Spleen (tissue), 11 donors: ENCODE measurements at regions not wholly inside any gene's neighbourhood (a gene's known extent, or its start where the extent isn't known, plus 50 kb on each side); places are given as distances from the start of the nearest gene placed in this dataset.
"Not testable (repeated sequence)": the region's sequence is repeated elsewhere in the genome, so short reads cannot be mapped to it uniquely, and the experiment has no call there.

Experiments used
- DNase-seq: peaks from one replicate; pipeline ENCODE4 v3.0.0-alpha.2; 2020
- H3K27ac ChIP-seq, 8 donors: fragments of 200-600 bp; sonication (generic) in 7 of 8; 1 replicate in 4 of 8; 2 replicates in 4 of 8; pipeline versions ENCODE4 v1.5.0 to v1.8.0; 2016 to 2021; ENCODE audit warnings: inconsistent platforms in 4 of 8, mild to moderate bottlenecking in 4 of 8, moderate library complexity in 1 of 8
- H3K27me3 ChIP-seq, 7 donors: fragments of 200-600 bp; sonication (generic) in 6 of 7; replicated peaks in 1 of 7; 1 replicate in 4 of 7; 2 replicates in 3 of 7; pipeline versions ENCODE4 v1.5.0 to v1.8.0; 2016 to 2021; ENCODE audit warnings: inconsistent platforms in 3 of 7, mild to moderate bottlenecking in 1 of 7
- H3K36me3 ChIP-seq, 6 donors: fragments of 200-600 bp; sonication (generic) in 5 of 6; 1 replicate in 4 of 6; 2 replicates in 2 of 6; pipeline versions ENCODE4 v1.5.0 to v1.8.0; 2016 to 2021; ENCODE audit warnings: inconsistent platforms in 2 of 6
- H3K4me1 ChIP-seq, 6 donors: fragments of 200-600 bp; sonication (generic) in 5 of 6; 1 replicate in 3 of 6; 2 replicates in 3 of 6; pipeline versions ENCODE4 v1.5.0 to v1.8.0; 2016 to 2021; ENCODE audit warnings: inconsistent platforms in 3 of 6
- H3K4me3 ChIP-seq, 8 donors: fragments of 200-600 bp; sonication (generic) in 7 of 8; 1 replicate in 4 of 8; 2 replicates in 4 of 8; pipeline versions ENCODE4 v1.5.0 to v1.8.0; 2016 to 2021; ENCODE audit warnings: inconsistent platforms in 4 of 8, mild to moderate bottlenecking in 4 of 8, moderate library complexity in 2 of 8
- H3K9me3 ChIP-seq, 8 donors: fragments of 200-600 bp; sonication (generic) in 7 of 8; 1 replicate in 4 of 8; 2 replicates in 4 of 8; pipeline versions ENCODE4 v1.5.0 to v1.8.0; 2016 to 2021; ENCODE audit warnings: inconsistent platforms in 4 of 8
- POLR2A ChIP-seq, 3 donors: fragments of 450-650 bp; IDR thresholded peaks; one replicate each; pipeline ENCODE4 v1.5.1; 2017; ENCODE audit warnings: antibody characterized with exemption in 3 of 3, mild to moderate bottlenecking in 1 of 3
- POLR2AphosphoS5 ChIP-seq, 3 donors: sonication (generic); formaldehyde crosslinking; IDR thresholded peaks; one replicate each; pipeline ENCODE4 v1.5.1; 2017; ENCODE audit warnings: antibody characterized with exemption in 3 of 3
- WGBS, 5 donors: extraction: QIAGEN DNeasy Blood & Tissue Kit in 3 of 5; methylation state at CpG; one replicate each; pipeline versions ENCODE4 v1.1.5 to v1.1.7; 2013 to 2018; 5-methylcytosine and 5-hydroxymethylcytosine counted together
- intact Hi-C: fragments of 100-400 bp; cut with DNase I; formaldehyde crosslinking; loops from one replicate; pipeline ENCODE4 v1.15.0; 2023; ENCODE audit warnings: low total_unique reads
- TF ChIP-seq, protein P1 (sequence below), 11 experiments: fragments of 200-600 bp in 7 of 11; fragments of 450-650 bp in 4 of 11; sonication (generic) in 4 of 11; IDR thresholded peaks in 8 of 11; conservative IDR thresholded peaks in 3 of 11; 1 replicate in 7 of 11; 2 replicates in 4 of 11; pipeline versions ENCODE4 v1.4.0 to v1.8.0; 2016 to 2021; ENCODE audit warnings: antibody characterized with exemption in 11 of 11, inconsistent platforms in 4 of 11, mild to moderate bottlenecking in 1 of 11
- donor health status: healthy with polysubstance abuse.
- donor health status: DM: no; HTN: no; CAD: no; lungs with moderate emphysema.
- donor health status: DM: no; HTN: no; CAD: no.
- donor health status: Bipolar disorder and iron deficiency.
- donor health status: healthy.
- donor health status: DM: no; HTN: no; CAD: no.
- donor health status: DM: yes; HTN: yes; CAD: no.

DNA sequence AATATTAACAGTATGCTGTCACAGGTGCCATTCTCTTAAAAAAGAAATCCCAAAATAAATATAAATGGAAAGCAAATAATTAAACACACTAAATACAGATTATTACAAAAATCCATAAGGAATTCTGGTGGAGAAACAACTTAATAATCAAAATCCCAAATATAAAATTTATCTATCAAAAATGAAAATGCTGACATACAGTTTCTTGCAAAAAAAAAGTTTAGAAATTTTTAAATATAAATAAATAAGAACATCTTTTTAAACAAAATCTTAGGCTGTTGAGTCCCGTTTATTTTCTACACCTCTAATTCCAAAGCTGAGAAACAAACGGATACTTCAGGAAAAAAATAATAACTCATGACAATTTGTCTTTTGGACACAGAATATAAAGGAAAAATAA lies 625.5 kb downstream of the PRIM2 start:
- H3K27ac ChIP-seq, H3K27me3 ChIP-seq, H3K4me1 ChIP-seq, DNase-seq, H3K4me3 ChIP-seq, H3K9me3 ChIP-seq, intact Hi-C loops: not testable (repeated sequence)
- H3K36me3 ChIP-seq, result peaks cover 0 to 22% (median 16%) of the 10 kb centered on the region in 6 donors
- 93 to 96% (median 95%) methylated on average over 2 of the region's 2 CpGs for WGBS, 5 donors

DNA sequence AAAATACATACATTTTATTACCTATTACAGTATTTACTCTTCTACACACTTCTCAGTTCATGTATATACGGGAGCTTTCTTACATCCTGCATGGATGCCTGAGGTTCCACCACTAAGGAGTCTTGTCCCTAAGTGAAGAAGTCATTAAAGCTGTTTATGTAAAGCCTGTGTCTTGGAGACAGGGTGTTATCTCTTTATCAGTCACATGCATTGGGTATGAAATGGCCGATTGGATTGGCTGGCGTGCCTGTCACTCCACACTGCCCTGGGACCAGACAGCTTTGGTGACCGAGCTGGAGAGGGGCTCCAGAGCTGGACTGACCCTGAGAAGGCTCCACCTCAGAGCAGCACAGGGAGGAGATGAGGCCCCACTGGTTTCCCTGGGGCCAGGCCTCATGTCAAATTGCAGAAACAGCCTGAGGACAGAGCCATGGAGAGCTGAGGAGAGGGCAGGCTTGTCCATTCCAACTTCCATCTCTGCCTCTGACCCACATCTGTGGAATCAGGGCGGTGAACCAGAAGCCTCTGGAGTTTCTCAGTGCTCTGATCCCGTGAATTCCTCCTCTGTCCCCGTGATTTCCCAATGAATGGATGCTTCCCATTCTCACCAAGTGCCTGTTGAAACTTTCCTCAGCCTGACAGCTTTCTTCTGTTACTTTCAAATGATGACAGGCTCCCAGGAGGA lies 628.8 kb downstream of the PRIM2 start:
- H3K27ac ChIP-seq, H3K4me3 ChIP-seq, H3K4me1 ChIP-seq, intact Hi-C loops, H3K9me3 ChIP-seq, H3K27me3 ChIP-seq, DNase-seq: not testable (repeated sequence)
- H3K36me3 ChIP-seq, result peaks cover 0 to 55% (median 28%) of the 10 kb centered on the region in 6 donors
- WGBS, 5 donors, result 86 to 97% (median 93%) methylated on average over 7 of the region's 7 CpGs

DNA sequence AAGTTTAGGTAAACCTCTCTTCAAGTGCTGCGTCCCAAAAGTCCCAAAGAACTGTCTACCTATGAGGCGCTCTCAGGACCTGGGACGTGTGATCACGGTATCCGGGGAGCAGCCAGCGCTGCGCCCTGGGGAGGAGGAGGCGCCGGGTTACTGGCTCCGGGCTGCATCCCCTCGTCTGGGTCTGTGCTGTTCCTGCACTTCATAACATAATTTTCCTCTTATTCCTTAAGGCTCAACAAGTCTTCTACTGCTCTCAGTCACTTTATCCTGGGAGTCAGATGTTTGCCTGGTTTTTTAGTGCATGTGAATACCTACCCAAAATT lies 629.3 kb downstream of the PRIM2 start:
- H3K4me1 ChIP-seq, result not testable (repeated sequence)

DNA sequence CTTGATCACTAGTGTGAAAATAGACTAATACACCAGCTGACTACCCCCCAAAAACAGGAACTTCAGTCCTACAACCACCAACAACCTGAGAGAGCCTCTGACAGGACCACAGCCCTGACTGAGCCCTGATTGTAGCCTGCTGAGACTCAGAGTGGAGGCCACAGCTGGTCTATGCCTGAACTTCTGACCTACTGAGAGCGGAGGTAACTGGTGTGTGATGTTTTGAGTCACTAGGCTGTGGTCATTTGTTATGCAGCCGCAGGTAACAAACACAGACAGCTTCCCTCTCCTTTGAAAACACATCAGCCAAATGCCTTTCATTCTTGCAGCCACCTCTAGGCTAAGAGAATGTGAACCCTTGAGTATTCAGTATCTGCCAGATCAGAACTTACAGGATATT lies 631.1 kb downstream of the PRIM2 start:
- DNase-seq, H3K27me3 ChIP-seq, H3K27ac ChIP-seq, H3K4me1 ChIP-seq, H3K4me3 ChIP-seq, intact Hi-C loops, H3K9me3 ChIP-seq: not testable (repeated sequence)
- WGBS, 5 donors, result 82 to 100% (median 94%) methylated on average over 2 of the region's 2 CpGs; no CpG with 5 or more reads in 2 of the 5 donors
- peaks cover 0 to 63% (median 28%) of the 10 kb centered on the region in 6 donors for H3K36me3 ChIP-seq

More for the DNA sequence above, 629.3 kb downstream of the PRIM2 start:
- H3K4me3 ChIP-seq, DNase-seq, H3K9me3 ChIP-seq, intact Hi-C loops, H3K27me3 ChIP-seq, H3K27ac ChIP-seq: not testable (repeated sequence)
- 96 to 99% (median 98%) methylated on average over 11 of the region's 11 CpGs for WGBS, 5 donors
- peaks cover 0 to 60% (median 28%) of the 10 kb centered on the region in 6 donors for H3K36me3 ChIP-seq

DNA sequence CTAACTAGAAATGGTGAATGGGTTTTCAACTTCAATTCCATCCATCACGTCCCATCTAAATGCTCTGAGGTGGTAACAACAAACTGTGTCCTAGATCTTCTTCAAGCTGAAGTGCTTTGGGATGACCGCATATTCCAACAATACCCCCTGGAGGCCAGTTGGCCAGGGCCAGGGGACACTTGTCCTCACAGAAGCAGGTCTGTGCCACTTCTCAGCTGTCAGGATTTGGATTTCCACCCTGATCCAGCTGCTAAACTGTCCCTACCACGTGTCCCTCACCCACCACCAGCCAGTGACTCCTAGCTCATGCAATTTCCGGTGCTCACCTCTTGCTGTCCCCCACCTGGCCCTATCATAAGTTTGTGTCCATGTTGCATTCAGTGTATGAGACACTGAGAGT lies 633.0 kb downstream of the PRIM2 start:
- H3K4me1 ChIP-seq, H3K27me3 ChIP-seq, intact Hi-C loops, H3K4me3 ChIP-seq, H3K9me3 ChIP-seq, DNase-seq, H3K27ac ChIP-seq: not testable (repeated sequence)
- 92 to 96% (median 94%) methylated on average over 3 to 4 of the region's 4 CpGs for WGBS, 5 donors
- peaks cover 0 to 80% (median 30%) of the 10 kb centered on the region in 6 donors for H3K36me3 ChIP-seq

DNA sequence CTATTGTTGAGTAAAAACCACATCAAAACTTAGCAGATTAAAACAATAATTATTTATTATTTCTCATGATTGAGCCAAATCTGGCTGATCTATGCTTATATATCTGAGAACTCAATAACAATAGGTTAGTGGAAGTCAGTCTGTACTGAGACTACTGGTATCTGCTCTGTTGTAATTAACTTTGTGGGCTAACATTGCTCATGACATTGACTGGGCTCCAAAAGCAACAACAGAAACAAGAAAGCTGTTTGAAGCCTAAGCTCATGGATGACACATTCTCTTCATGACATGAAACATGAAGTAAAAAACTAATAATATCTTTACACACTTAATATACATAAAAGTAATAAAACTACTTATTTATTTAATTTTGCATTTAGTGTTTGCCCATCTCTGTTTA lies 649.3 kb downstream of the PRIM2 start:
- DNase-seq, intact Hi-C loops: not testable (repeated sequence)

DNA sequence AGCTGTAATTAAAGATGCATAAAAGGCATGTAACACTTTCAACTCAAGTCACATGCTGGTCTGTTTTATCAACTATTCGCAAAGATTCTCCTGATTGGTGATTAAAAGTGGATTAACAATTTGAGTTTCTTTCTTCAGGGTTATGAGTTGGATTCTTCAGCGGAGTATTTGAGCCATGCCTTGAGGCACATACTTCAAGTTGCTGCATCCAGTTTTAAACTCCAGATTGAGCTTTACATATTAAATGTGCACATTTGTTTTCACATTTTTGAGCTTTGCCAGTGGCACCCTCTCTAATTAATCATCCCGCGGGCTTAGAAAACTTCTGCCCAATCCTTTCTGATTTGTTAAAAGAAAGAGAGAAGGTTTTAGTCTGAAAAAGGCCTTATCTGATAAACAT lies 654.5 kb downstream of the PRIM2 start:
- H3K9me3 ChIP-seq, result not testable (repeated sequence)
- 89 to 94% (median 93%) methylated on average over 4 of the region's 4 CpGs for WGBS, 5 donors

More for the DNA sequence above, 649.3 kb downstream of the PRIM2 start:
- not testable (repeated sequence) for H3K9me3 ChIP-seq, H3K36me3 ChIP-seq, H3K27me3 ChIP-seq, H3K4me1 ChIP-seq, H3K4me3 ChIP-seq, H3K27ac ChIP-seq

DNA sequence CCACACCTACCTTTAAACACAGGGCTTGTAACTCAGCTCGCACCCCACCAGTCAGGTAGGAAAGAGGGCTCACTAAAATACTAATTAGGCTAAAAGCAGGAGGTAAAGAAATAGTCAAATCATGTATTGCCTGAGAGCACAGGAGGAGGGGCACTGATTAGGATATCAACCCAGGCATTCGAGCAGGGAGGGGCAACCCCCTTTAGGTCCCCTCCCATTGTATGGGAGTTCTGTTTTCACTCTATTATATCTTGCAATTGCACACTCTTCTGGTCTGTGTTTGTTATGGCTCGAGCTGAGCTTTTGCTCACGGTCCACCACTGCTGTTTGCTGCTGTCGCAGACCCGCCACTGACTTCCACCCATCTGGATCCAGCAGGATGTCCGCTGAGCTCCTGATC lies 657.2 kb downstream of the PRIM2 start:
- Histone ChIP-seq H3K27me3 (peaks cover 0 to 4% (median 0%) of the 10 kb centered on the region in 7 donors), H3K4me3 (no peak overlapping the region), H3K4me1 (no peaks in the 10 kb centered on the region), H3K9me3 (peaks cover 0 to 5% (median 0%) of the 10 kb centered on the region in 8 donors), H3K36me3 (peaks cover 0 to 5% (median 0%) of the 10 kb centered on the region in 6 donors), H3K27ac (no peak overlapping the region)
- TF ChIP-seq, protein P1, sequence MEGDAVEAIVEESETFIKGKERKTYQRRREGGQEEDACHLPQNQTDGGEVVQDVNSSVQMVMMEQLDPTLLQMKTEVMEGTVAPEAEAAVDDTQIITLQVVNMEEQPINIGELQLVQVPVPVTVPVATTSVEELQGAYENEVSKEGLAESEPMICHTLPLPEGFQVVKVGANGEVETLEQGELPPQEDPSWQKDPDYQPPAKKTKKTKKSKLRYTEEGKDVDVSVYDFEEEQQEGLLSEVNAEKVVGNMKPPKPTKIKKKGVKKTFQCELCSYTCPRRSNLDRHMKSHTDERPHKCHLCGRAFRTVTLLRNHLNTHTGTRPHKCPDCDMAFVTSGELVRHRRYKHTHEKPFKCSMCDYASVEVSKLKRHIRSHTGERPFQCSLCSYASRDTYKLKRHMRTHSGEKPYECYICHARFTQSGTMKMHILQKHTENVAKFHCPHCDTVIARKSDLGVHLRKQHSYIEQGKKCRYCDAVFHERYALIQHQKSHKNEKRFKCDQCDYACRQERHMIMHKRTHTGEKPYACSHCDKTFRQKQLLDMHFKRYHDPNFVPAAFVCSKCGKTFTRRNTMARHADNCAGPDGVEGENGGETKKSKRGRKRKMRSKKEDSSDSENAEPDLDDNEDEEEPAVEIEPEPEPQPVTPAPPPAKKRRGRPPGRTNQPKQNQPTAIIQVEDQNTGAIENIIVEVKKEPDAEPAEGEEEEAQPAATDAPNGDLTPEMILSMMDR (IDR thresholded peaks at IDR 0.05 in 8 of 11, conservative IDR thresholded peaks at IDR 0.05 in 3 of 11), result no peak
- TF ChIP-seq POLR2A (IDR thresholded peaks at IDR 0.05) (no peak), POLR2AphosphoS5 (IDR thresholded peaks at IDR 0.05) (no peak)
- WGBS, 5 donors, result 78 to 92% (median 85%) methylated on average over 7 of the region's 7 CpGs
- intact Hi-C loops, result no loop called here
- DNase-seq, result no peak

More for the DNA sequence above, 654.5 kb downstream of the PRIM2 start:
- H3K4me1 ChIP-seq, H3K4me3 ChIP-seq, H3K27ac ChIP-seq, intact Hi-C loops, DNase-seq, H3K27me3 ChIP-seq, H3K36me3 ChIP-seq: not testable (repeated sequence)

DNA sequence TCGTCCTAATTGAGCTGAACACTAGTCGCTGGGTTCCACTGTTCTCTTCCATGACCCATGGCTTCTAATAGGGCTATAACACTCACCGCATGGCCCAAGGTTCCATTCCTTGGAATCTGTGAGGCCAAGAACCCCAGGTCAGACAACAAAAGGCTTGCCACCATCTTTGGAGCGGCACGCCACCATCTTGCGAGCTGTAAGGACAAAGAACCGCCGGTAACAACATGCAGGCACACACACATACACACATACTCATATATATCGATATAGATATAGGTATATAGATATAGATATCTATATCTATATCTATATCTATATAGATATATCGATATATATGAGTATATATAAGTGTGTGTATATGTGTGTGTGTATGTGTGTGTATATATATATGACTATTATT lies 657.7 kb downstream of the PRIM2 start:
- 92 to 99% (median 94%) methylated on average over 9 to 10 of the region's 10 CpGs for WGBS, 5 donors
- H3K27ac ChIP-seq, H3K4me1 ChIP-seq, H3K9me3 ChIP-seq, H3K36me3 ChIP-seq, intact Hi-C loops, H3K4me3 ChIP-seq, DNase-seq, H3K27me3 ChIP-seq: not testable (repeated sequence)

DNA sequence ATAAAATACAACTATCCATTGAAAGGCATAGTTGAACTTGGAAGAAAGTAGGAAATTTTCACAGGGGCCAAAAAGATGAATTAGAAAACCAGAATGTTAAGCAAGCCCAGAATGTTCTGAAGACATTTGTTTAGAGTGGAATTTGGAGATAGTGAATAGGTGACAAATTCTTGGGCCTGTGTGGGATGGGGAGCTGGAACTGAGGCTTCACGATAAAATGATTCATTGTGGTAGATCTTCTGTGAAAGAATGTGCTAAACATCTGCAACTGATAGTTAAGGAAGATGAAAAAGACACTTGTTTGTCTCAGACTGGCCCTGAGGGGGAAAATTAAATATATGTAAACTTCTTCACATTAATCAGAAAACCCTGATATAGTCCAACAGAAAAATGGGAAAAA lies 658.9 kb downstream of the PRIM2 start:
- H3K27me3 ChIP-seq, H3K36me3 ChIP-seq, H3K4me3 ChIP-seq, H3K9me3 ChIP-seq, DNase-seq, H3K4me1 ChIP-seq, intact Hi-C loops, H3K27ac ChIP-seq: not testable (repeated sequence)
- 74 to 92% (median 77%) methylated on average over 1 of the region's 1 CpG for WGBS, 5 donors
